ENCODE measurements at regions not wholly inside any gene's neighbourhood (a gene's known extent, or its start where the extent isn't known, plus 50 kb on each side); places are given as distances from the start of the nearest gene placed in this dataset.
"Not testable (repeated sequence)": the region's sequence is repeated elsewhere in the genome, so short reads cannot be mapped to it uniquely, and the experiment has no call there.

GRCh38 chr1:112126598-112126997, 137.1 kb upstream of the KCND3 start:
- TF ChIP-seq EZH2phosphoT487 (IDR thresholded peaks at IDR 0.05; ENCODE audit: borderline replicate concordance), result no peak
- TF ChIP-seq, protein P1, sequence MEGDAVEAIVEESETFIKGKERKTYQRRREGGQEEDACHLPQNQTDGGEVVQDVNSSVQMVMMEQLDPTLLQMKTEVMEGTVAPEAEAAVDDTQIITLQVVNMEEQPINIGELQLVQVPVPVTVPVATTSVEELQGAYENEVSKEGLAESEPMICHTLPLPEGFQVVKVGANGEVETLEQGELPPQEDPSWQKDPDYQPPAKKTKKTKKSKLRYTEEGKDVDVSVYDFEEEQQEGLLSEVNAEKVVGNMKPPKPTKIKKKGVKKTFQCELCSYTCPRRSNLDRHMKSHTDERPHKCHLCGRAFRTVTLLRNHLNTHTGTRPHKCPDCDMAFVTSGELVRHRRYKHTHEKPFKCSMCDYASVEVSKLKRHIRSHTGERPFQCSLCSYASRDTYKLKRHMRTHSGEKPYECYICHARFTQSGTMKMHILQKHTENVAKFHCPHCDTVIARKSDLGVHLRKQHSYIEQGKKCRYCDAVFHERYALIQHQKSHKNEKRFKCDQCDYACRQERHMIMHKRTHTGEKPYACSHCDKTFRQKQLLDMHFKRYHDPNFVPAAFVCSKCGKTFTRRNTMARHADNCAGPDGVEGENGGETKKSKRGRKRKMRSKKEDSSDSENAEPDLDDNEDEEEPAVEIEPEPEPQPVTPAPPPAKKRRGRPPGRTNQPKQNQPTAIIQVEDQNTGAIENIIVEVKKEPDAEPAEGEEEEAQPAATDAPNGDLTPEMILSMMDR (conservative IDR thresholded peaks at IDR 0.05; ENCODE audit: low read length), result no peak
- no peak overlapping the region for H3K9ac ChIP-seq (ENCODE audit: low read depth, low read length, poor library complexity, severe bottlenecking)
- no peak overlapping the region for H3K4me2 ChIP-seq (ENCODE audit: low read depth, low read length, poor library complexity, severe bottlenecking)
- H3K36me3 ChIP-seq (ENCODE audit: insufficient read depth, low read length), result no peaks in the 10 kb centered on the region
- H2AFZ ChIP-seq (ENCODE audit: low read length), result no peak overlapping the region
- no peaks in the 10 kb centered on the region for H3K9me3 ChIP-seq (ENCODE audit: insufficient read depth, low read depth, low read length)
- no peaks in the 10 kb centered on the region for H3K9me2 ChIP-seq (replicated peaks; ENCODE audit: low read depth, low read length)
- H3K79me2 ChIP-seq (ENCODE audit: insufficient read depth, low read length), result no peaks in the 10 kb centered on the region
- no peak overlapping the region for H3K4me3 ChIP-seq (ENCODE audit: low read length, poor library complexity, severe bottlenecking)
- no peaks in the 10 kb centered on the region for H3K4me1 ChIP-seq (ENCODE audit: insufficient read depth, low read length, poor library complexity, severe bottlenecking)
- H3K27me3 ChIP-seq (ENCODE audit: insufficient read depth, low read length, poor library complexity, severe bottlenecking), result no peaks in the 10 kb centered on the region
- no peaks in the 10 kb centered on the region for H4K20me1 ChIP-seq (ENCODE audit: insufficient read depth, low read length, poor library complexity, severe bottlenecking)
- H3F3A ChIP-seq (ENCODE audit: low read depth), result no peaks in the 10 kb centered on the region

GRCh38 chr1:112127606-112128005, 138.1 kb upstream of the KCND3 start:
- H3K4me2 ChIP-seq (ENCODE audit: low read depth, low read length, poor library complexity, severe bottlenecking); H3K79me2 ChIP-seq (ENCODE audit: insufficient read depth, low read length); H3K9ac ChIP-seq (ENCODE audit: low read depth, low read length, poor library complexity, severe bottlenecking); H3K9me3 ChIP-seq (ENCODE audit: insufficient read depth, low read depth, low read length); H3K36me3 ChIP-seq (ENCODE audit: insufficient read depth, low read length); H3K4me1 ChIP-seq (ENCODE audit: insufficient read depth, low read length, poor library complexity, severe bottlenecking); H4K20me1 ChIP-seq (ENCODE audit: insufficient read depth, low read length, poor library complexity, severe bottlenecking); H3F3A ChIP-seq (ENCODE audit: low read depth); H3K4me3 ChIP-seq (ENCODE audit: low read length, poor library complexity, severe bottlenecking); H3K9me2 ChIP-seq (replicated peaks; ENCODE audit: low read depth, low read length); H3K27me3 ChIP-seq (ENCODE audit: insufficient read depth, low read length, poor library complexity, severe bottlenecking); H2AFZ ChIP-seq (ENCODE audit: low read length): not testable (repeated sequence)

DNA sequence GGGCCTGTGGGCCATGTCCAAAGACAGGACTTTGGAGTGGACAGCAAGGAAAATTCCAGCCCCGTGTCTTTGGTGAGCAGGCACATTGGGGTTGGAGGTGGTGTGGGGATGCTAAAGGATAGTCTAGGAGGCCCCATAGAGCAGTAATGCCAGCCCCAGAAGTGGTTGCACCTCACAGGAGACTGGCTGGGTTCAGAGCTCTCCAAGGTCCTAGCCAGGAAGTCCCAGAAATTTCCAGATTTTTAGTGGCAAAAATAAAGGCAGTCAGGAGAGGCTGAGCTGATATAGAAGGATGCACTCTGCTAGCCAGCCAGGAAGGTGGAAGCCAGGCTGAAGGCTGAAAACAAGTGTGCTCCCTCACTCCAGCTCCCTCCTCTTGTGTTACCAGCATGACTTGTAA, 144.0 kb upstream of the KCND3 start:
- Histone ChIP-seq H4K20me1 (ENCODE audit: insufficient read depth, low read length, poor library complexity, severe bottlenecking) (no peaks in the 10 kb centered on the region), H3K79me2 (ENCODE audit: insufficient read depth, low read length) (no peaks in the 10 kb centered on the region), H3K9me2 (replicated peaks; ENCODE audit: low read depth, low read length) (no peaks in the 10 kb centered on the region), H3F3A (ENCODE audit: low read depth) (no peaks in the 10 kb centered on the region), H3K4me2 (ENCODE audit: low read depth, low read length, poor library complexity, severe bottlenecking) (no peak overlapping the region), H3K9ac (ENCODE audit: low read depth, low read length, poor library complexity, severe bottlenecking) (no peak overlapping the region), H3K27me3 (ENCODE audit: insufficient read depth, low read length, poor library complexity, severe bottlenecking) (no peaks in the 10 kb centered on the region), H2AFZ (ENCODE audit: low read length) (no peak overlapping the region), H3K4me1 (ENCODE audit: insufficient read depth, low read length, poor library complexity, severe bottlenecking) (no peaks in the 10 kb centered on the region), H3K4me3 (ENCODE audit: low read length, poor library complexity, severe bottlenecking) (no peak overlapping the region), H3K9me3 (ENCODE audit: insufficient read depth, low read depth, low read length) (no peaks in the 10 kb centered on the region), H3K36me3 (ENCODE audit: insufficient read depth, low read length) (no peaks in the 10 kb centered on the region)
- TF ChIP-seq, protein P1 (conservative IDR thresholded peaks at IDR 0.05; ENCODE audit: low read length), result no peak
- TF ChIP-seq EZH2phosphoT487 (IDR thresholded peaks at IDR 0.05; ENCODE audit: borderline replicate concordance), result no peak

DNA sequence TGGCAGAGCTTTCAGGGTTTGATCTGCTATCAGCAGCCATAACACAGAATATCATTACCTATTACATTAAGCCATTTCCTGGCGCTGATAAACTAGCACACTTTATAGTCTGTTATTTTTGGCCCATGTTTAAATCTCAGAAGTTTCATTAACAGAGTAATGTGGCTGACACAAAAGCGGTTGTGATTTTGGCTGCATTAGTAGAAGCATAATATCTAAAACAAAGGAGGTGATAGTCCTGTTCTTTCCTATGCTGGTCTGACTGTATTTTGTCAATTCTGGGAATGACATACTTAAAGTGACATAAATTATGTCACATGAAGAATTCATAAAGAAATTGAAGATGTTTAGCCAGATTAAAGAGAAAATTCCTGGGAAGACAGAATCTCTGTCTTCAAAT, 151.3 kb upstream of the KCND3 start:
- no peak overlapping the region for H3K9ac ChIP-seq (ENCODE audit: low read depth, low read length, poor library complexity, severe bottlenecking)

More for the DNA sequence above, 151.3 kb upstream of the KCND3 start:
- Histone ChIP-seq H3K36me3 (ENCODE audit: insufficient read depth, low read length) (no peaks in the 10 kb centered on the region), H3K4me3 (ENCODE audit: low read length, poor library complexity, severe bottlenecking) (no peak overlapping the region), H2AFZ (ENCODE audit: low read length) (no peak overlapping the region), H3K27me3 (ENCODE audit: insufficient read depth, low read length, poor library complexity, severe bottlenecking) (no peaks in the 10 kb centered on the region), H3K4me2 (ENCODE audit: low read depth, low read length, poor library complexity, severe bottlenecking) (no peak overlapping the region), H3K4me1 (ENCODE audit: insufficient read depth, low read length, poor library complexity, severe bottlenecking) (no peaks in the 10 kb centered on the region), H3K79me2 (ENCODE audit: insufficient read depth, low read length) (no peaks in the 10 kb centered on the region), H3K9me3 (ENCODE audit: insufficient read depth, low read depth, low read length) (no peaks in the 10 kb centered on the region), H3K9me2 (replicated peaks; ENCODE audit: low read depth, low read length) (no peaks in the 10 kb centered on the region), H3F3A (ENCODE audit: low read depth) (no peaks in the 10 kb centered on the region), H4K20me1 (ENCODE audit: insufficient read depth, low read length, poor library complexity, severe bottlenecking) (no peaks in the 10 kb centered on the region)
- TF ChIP-seq EZH2phosphoT487 (IDR thresholded peaks at IDR 0.05; ENCODE audit: borderline replicate concordance), result no peak
